Glomerular visceral epithelial cell (primary cell): ENCODE measurements at regions not wholly inside any gene's neighbourhood (a gene's known extent, or its start where the extent isn't known, plus 50 kb on each side); places are given as distances from the start of the nearest gene placed in this dataset.
"Not testable (repeated sequence)": the region's sequence is repeated elsewhere in the genome, so short reads cannot be mapped to it uniquely, and the experiment has no call there.

Source experiments
- DNase-seq: peaks from one replicate; pipeline ENCODE4 v3.0.0-alpha.2; 2016; ENCODE audit errors: extremely low spot score

DNA sequence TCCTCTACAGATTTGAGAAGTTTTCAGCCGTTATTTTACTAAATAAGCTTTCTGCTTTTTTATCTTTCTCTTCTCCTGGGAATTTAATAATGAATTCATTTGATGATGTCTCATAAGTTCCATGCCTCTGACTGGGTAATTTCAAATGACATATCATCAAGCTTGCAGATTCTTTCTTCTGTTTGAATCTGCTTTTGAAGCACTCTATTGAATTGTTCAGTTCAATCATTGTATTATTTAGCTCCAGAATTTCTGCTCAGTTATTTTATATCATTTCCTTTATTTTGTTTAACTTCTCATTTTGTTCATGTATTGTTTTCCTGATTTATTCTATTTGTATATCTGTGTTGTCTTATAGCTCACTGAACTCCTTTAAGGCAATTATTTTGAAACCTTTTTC, 196.9 kb upstream of the CNTNAP2 start:
- no peak for DNase-seq

DNA sequence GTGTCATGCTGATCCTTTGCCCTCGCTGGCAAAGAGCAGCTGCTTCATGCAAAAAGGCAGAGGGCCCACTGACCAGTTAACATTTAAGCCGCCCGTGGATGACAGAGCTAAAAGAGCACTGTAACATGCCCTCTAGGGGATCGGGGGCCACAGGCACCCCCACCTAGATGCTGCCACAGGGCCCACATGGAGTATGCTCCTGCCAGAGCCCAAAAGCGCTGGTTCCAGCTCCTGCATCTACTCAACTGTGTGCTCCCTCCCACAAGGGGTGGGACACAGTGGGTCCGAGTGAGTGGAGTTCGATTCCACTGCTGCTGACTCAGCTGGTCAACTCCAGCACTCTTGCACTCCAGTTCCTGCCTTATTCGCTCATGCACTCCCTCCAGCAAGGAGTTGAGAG, 199.8 kb upstream of the CNTNAP2 start:
- no peak for DNase-seq

DNA sequence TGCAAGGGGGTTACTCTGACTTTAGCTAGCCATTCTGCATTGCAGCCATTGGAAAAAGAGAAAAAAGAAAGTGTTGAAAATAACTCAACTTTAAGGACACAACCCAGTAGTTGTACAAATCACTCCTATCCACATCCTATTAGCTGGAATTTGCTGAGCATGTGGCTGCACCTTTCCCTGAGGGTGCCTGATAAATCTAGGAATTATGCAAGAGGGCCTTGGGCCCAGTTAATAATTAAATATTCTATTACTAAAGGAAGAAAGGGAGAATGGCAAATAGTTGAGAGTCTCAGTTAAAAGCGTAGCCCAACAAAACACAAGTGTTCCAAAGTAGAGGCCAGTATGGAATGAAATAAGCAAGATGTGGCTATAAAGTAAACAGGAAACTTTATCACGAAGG, 200.9 kb upstream of the CNTNAP2 start:
- no peak for DNase-seq

DNA sequence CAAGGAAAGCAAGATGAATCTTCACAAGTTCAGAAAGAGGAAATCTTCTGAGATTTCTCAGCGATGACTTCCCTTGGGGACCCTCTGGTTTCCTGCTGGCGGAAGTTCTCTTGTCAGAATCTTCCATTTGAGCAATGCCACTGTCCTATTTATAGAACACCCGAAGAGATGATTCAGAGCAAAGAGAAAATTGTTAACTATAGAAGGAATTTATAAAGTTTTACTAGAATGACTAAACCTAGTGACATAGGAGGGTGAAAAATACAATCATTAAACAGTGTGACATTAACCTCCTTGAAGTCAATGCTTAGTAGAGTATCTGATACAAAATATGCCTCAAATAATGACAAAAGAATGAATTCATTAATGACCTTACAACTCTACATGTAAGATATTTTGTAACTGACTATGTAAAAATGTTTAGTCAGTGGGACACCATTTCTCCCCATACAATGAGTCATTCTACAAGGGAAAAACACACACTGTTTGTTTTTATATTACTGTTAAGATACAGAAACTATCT, 206.5 kb upstream of the CNTNAP2 start:
- no peak for DNase-seq

DNA sequence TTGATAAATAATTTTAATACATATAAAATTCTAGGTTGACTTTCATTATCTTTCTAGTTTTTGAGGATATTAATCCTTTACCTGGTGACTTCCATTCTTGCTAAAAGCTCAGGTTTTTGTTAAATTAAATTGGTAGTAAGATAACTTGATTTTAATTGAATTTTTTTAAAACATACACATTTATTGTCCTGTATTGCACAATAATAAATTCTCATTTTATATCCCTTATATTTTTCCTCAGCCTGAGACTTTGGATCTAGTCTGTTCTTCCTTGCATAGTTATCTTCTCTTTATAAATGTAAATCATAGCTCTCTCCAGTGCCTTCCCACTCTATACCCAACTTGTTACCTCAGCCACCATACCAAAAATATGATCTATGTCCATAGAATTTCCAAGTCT, 212.9 kb upstream of the CNTNAP2 start:
- no peak for DNase-seq

DNA sequence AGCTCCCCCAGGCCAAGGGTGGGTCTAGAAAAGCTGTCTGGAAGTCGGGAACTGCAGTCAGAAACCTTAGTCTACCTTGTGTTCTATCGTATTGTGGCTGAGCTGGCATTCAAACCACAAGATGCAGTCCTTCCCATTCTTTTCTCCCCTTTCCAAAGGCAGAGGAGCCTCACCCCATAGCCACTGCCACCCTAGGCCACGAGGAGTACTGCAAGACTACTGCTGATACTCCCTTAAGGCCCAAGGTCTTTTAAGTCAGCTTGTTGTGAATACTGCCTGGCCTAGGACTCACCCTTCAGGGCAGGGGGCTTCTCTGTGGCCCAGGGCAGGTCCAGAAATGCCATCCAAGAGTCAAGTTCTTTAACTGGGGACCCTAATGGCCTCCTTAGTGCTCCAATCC, 214.5 kb upstream of the CNTNAP2 start:
- no peak for DNase-seq

DNA sequence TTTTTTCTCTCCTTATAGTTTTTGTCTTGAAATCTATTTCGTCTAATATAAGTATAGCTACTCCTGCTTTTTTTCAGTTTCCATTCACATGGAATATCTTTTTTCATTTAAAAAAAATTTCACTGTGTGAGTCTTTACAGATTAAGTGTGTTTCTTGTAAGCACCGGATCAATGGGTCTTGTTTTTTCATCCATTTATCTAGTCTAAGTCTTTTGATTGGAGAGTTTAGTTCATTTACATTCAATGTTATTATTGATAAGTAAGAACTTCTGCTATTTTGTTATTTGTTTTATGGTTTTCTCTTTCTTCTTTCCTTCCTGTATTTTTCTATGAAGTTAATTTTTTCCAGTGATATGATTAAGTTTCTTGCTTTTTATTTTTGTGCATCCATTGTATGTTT, 216.7 kb upstream of the CNTNAP2 start:
- no peak for DNase-seq

DNA sequence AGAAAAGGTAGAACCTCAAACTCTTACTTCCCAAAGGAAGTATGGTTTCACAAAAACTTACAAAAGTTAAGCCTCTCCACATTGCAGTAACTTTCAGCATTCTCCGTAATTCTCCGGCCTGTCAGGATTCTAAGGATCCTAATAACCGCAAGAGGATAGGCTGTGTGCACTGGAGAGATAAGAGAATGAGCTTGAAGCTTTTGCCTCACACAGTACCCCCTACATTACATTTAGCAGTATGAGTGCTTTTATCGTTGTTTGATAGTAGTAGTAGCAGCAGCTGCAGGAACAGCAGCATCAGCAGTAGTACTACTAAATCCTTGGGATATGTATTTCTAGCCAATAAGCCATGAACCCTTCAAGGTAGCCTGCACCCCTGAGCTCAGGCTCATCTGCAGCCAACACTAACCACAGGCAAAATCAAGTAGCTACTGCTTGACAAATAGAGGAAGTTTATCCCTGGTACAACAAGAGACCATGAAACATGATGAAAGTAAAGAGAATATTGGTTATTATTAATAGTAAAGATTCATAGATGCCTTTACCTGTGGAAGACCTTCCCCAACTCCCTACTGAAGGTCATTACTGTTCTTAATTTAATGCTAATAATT, 222.6 kb upstream of the CNTNAP2 start:
- DNase-seq = no peak

DNA sequence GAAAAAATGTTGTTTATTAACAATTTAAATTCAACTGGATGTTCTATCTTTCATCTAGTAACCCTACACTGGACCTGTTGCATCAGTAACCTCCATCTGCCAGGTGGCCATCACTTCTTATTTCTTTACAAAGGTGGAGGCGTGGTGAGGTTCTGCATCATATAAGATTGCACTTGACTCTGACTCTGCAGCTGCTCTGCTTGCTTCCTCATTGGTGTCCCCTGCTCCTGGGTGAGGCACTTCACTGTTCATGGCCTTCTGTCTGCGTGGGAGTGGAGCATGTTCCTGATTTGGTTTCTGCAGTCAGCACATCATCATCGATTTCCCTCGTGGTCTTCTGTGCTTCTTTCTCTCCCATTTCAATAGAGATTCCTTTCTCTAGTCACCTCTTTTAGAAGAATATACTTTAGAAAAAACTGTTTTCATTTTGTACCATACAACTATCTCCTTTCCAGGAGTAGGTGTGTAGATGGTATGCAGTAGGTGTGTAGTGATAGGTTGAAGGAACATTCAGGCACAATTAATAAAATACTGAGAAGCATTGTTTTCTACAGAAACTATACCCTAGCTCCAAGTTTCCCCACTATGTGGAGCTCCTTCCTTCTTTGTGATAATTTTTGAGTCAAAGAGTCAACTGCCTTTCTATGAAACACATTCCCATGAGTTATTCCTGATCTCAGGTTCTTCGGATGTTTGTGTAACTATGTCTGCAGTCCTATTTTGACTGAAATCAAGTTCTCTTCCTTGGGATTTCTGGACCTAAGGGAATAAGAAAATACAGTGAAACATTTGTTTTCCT, 231.7 kb upstream of the CNTNAP2 start:
- no peak for DNase-seq

DNA sequence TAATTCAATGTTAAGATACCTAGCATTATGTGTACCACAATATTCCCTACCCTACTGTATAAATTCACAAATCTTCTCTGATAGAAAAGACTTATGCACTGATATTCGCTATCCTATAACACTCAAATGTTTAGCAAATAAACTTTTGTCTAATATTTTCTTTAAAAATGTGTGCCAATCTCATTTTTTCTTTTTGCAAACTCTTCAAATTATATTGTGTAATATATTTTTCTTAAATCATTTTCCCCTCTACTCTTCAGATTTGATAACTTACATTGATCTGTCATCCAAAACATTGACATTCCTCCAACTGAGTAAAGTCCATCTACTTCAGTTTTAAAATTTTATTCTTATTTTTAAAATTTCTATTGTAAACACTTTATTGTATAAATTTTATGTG, 240.2 kb upstream of the CNTNAP2 start:
- no peak for DNase-seq

DNA sequence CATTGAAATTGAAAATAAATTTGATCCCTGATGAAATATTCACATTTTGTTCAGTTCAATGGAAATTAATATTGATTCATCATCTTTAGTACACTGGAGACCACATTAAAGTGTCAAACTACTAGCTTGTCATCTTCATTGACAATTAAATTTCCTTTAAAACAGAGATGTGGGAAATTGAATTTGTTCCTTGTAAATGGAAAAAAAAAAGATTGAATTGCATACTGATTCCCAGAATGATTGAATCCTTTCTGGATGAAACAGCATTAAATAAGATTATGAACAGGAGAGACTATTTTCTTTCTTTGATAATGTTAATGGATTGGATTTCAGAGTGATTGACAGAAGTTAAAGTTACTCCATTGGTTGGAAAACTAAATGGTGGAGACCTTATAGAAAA, 241.3 kb upstream of the CNTNAP2 start:
- no peak for DNase-seq

DNA sequence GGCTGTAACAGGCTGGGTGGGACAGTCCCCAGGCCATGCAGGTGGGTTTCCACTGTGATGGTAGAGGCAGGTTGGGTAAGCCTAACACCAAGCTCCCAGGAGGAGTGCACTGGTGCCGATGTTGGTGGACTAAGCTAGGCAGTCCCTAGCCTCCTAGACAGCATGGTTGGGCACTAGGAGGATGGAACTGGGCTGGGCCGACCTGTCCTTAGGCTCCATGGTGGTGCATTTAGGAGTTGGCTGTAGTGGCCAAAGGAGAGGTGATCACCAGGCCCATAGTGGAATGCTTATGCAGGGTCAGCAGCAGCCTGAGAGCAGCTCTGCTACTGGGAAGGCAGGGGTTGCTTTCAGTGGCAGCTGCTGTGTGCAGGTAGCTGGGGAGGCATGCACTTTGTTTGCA, 247.7 kb upstream of the CNTNAP2 start:
- no peak for DNase-seq

DNA sequence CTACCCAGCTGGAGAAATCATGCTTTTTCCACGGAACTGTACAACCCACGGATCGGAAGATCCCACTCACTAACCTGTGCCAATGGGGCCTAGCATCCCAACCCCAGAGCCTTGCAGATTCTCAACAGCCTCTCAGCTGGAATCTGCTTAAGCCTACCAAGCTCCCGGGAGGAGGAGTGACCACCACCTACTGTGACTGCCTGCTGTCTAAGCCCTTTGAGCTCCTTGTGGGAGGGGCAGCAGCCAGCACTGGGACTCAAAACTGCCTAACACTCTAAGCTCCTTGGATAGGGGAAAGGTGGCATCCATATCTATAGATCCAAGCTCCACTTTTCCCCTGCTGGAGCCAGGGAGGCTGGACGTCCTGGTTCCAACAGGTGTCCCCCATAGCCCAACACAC, 254.4 kb upstream of the CNTNAP2 start:
- no peak for DNase-seq

DNA sequence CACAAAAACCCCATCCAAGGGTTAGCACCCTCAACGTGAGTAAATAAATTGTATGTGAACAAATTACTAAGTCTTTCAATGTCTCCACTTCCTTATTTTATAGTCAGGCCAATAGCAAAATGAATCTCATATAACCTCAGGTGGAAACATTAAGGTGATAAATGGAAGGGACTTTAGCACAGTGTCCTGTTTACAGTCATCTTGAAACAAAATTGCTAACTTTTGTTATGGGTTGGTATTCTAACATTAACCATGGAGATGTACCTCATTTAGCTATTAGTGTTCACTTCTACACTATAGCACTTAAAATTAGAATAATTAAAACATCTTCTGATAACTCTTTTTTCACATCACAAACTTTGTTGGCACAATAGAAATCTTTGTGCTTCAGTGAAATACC, 255.8 kb upstream of the CNTNAP2 start:
- no peak for DNase-seq

DNA sequence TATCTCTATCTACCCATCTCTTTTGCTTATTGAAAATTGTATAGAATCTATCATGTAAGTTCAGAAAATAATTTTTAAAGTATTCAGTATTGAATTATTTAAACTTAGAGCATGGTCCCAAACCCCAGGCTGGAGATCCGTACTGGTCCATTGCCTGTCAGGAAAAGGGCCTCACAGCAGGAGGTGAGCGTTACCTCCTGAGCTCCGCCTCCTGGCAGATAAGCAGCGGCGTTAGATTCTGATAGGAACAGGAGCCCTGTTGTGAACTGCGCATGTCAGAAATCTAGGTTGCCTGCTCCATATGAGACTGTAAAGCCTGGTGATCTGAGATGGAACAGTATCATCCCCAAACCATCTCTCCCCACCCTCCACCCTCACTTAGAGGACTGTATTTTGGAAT, 266.0 kb upstream of the CNTNAP2 start:
- no peak for DNase-seq

DNA sequence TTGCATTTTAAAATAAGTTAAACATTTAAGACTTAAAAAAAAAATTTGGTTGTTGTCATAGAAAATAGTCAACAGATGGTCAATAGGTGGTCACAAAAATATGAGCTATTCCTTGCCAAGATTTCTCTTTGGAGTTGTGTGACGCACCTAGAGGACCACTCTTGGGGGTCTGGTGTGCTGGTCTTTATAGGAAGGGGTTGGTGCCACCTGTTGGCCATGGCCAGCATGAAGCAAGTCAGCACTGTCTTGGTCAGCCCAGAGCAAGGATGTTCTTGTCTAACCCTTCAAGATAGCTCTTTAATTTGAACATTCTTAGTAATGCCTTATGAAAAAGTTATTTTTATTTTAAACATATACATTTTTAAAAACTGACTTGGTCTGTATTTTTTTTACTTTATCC, 267.9 kb upstream of the CNTNAP2 start:
- DNase-seq = no peak

DNA sequence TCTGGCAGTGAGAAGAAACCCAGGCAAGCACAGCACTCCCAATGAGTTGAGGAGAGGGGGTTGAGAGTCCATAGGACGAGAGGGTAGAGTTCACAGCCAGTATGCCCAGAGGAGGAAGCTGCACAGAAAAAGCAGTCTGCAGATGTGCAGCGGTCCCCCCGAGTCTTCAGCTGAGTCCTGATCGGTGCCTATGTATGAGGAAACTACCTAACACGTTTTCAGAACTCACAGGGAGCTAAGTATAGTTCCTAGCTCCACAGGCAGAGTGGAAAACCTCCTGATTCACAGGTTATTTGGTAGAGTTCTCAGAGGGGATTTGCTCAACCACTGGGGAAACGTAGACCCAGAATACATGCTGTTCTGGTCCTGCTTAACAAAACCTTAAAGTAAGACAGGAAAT, 271.3 kb upstream of the CNTNAP2 start:
- DNase-seq = no peak

DNA sequence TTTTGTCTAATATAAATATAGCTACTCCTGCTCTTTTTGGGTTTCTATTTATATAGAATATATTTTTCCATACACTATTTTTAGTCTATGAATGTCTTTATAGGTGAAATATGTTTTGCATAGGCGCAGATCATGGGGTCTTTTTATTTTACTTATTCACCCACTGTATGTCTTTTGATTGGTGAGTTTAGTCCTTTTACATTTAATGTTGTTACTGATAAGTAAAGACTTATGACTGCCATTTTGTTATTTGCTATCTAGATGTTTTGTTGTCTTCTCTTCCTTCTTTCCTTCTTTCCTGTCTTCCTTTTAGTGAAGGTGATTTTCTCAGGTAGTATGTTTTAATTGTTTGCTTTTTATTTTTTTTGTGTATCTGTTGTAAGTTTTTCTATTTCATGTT, 276.8 kb upstream of the CNTNAP2 start:
- no peak for DNase-seq

DNA sequence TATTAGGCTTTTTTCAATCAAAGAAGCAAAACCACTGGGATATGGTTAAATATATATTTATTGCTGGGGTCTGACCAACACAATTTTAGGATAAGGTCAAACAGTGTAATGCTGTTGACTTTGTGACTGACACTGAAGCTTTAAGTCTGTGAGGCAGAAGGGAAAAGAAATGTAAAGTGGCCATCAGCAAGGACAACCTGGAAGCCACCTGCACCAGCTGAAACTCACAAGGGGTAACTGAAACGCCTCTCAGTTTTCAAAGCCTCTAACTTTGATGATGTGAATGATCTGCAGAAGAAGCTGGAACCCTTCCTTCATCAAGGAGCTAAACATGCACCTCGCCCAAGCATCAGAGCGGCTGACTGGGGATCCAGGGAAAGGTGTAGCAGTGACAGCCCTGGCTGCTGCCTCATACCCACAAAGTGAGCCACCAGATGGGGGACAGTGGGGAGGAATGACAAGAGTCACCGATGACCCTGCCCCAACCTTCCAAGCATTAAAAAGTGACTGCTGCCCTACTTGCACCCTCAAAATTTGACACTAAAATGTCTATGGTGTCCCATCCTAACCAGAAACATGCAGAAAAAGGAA, 284.9 kb upstream of the CNTNAP2 start:
- DNase-seq = no peak

DNA sequence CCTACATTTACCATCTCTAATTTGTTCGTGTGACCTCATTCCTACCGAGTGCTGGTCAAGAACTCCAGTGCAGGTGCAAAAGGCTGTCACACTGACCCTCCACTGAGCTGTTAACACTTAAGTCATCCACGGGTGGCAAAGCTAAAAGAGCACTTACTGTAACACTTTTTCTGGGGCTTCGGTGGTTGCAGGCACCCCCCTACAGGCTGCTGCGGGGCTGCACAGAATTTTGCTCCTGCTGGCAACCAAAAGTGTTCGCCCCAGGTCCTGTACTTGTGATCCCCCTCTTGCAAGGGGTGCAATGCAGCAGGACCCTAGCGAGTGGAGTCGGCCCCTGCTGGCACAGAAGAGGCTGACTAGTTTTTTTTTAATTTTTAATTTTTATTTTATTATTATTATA, 298.9 kb upstream of the CNTNAP2 start:
- no peak for DNase-seq

DNA sequence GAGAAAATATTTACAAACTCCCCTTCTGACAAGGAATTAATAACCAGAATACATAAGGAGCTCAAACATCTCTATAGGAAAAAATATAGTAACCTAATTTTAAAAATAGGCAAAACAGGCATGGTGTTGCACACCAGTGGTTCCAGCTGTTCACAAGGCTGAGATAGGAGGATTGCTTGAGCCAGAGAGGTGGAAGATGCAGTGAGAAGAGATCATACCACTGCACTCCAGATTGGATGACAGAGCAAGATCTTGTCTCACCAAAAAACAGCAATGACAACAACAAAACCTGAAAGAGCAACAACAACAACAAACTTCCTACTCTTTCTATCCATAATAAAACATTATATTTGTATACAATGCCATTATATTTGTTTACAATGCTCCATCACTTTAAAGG, 304.4 kb upstream of the CNTNAP2 start:
- no peak for DNase-seq

DNA sequence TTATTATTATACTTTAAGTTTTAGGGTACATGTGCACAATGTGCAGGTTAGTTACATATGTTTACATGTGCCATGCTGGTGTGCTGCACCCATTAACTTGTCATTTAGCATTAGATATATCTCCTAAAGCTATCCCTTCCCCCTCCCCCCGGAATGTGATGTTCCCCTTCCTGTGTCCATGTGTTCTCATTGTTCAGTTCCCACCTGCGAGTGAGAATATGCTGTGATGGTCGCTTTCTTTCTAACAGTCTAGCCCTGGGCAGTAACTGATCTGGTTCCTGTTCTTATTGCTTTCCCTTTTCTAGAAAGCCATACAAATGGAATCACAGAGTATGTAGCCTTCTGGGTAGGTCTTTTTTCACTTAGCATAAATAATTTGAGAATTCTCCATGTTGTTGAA, 311.1 kb upstream of the CNTNAP2 start:
- DNase-seq = not testable (repeated sequence)

DNA sequence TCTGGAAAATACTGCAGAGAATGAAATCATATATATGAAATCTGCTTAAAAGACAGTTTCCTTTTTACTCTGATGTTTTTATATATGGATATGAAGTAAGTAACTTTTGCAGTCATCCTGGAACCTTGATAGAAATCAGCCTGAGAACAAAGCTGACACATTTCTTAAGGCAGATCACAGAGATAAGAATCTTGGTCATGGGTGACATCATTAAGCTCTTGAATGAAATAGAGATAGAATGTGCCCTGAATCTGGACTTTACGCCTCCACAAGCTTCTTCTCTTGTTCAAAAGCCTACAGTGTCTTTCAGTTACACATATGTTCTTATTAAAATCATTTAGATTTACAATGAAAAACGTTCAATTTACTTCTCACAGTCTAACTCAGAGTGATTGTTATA, 319.1 kb upstream of the CNTNAP2 start:
- no peak for DNase-seq
